GM13976 (cell line): ENCODE measurements at regions not wholly inside any gene's neighbourhood (a gene's known extent, or its start where the extent isn't known, plus 50 kb on each side); places are given as distances from the start of the nearest gene placed in this dataset.
"Not testable (repeated sequence)": the region's sequence is repeated elsewhere in the genome, so short reads cannot be mapped to it uniquely, and the experiment has no call there.

Experiments used
- DNase-seq: peaks from one replicate; pipeline ENCODE4 v3.0.0; 2012; ENCODE audit warnings: low spot score
- CTCF ChIP-seq: IDR thresholded peaks from 2 replicates; pipeline ENCODE4 v1.5.1; 2012; ENCODE audit warnings: borderline replicate concordance, mild to moderate bottlenecking; ENCODE audit not compliant: insufficient read depth; ENCODE audit errors: extremely low read depth, missing control alignments, control extremely low read depth
- in situ Hi-C: fragments of 300-500 bp; cut with MboI; formaldehyde crosslinking; loops from one replicate; pipeline ENCODE4 v1.12.0; 2022; ENCODE audit warnings: low sequenced_read_pairs, mixed read lengths, inconsistent platforms; ENCODE audit not compliant: unreplicated experiment

DNA sequence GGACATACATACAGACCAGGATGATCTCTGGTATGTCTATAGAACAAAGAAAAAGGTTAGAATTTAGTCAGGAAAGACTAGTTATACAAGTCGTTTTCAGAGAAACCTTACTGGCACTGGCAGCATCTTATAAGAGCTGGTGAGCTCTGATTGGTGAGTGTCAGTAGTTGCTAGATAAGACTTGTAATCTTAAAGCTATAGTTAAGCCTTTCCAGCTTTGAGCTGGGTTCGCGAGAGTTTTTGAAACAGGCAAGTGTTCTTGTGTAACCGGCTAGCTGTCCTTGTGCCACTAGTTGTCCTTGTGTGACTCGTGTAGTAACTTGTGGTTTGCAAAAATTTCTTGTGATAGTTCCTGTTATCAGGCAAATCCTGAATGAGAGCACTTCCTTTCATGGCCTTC, 740.9 kb downstream of the GALC start:
- in situ Hi-C loops: no loop called here
- no peak for TF ChIP-seq CTCF
- DNase-seq: no peak

GRCh38 chr14:87251011-87251410, 742.0 kb downstream of the GALC start:
- in situ Hi-C loops: no loop called here
- no peak for DNase-seq
- no peak for TF ChIP-seq CTCF

DNA sequence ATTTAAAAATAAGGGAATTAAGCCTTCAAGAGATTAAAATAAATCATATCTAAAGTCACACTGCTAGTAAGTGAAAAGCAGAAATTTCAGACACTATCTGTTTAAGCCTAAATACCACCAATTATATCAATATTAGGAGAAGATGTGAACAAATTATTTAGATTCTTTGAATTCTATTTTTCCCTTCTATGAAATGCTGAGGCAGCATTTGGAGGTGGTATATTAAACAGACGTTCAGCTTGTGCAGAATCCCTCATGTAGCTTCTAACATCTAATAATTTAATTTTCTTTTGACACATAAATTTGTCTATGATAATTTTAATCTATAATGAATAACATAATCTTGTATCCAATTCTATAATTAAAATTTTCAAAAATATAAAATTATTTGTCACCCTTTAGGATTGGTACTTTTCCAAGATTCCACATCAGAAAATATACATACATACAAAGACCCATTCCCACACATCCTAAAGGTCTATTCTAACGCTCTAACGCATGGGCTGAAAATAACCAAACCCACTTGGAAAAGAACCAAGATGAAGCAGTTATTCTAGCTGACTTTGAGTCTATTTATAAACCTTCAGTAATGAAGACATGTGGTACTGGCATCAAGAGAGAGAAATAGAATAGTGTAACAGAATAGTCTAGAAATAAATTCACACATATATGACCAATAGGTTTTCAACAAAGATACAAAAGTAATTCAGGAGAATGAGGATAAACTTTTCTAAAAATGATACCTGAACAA, 751.8 kb downstream of the GALC start:
- no peak for DNase-seq
- TF ChIP-seq CTCF: no peak
- in situ Hi-C loops: no loop called here

- in situ Hi-C loops, DNase-seq: not testable (repeated sequence)
These were observed 752.7 kb downstream of the GALC start for GRCh38 chr14:87240319-87240718.

DNA sequence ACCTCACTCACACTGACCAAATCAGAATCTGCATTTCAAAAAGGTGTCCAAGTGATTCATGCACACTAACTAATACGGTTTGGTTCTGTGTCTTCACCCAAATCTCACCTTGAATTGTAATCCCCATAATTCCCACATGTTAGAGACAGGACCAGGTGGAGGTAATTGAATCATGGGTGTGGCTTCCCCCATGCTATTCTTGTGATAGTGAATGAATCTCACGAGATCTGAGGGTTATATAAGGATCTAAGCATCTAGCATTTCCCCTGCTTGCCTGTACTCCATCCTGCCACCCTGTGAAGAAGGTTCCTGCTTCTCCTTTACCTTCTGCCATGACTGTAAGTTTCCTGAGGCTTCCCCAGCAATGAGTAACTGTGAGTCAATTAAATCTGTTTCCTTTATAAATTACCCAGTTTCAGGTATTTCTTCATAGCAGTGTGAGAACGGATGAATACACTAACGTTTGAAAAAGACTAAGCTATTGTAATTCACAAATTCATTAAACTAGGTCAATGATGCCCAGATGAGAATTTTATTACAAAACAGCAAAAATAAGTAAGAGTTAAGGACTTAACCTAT, 759.1 kb downstream of the GALC start:
- in situ Hi-C loops: no loop called here
- DNase-seq: no peak
- no peak for TF ChIP-seq CTCF

DNA sequence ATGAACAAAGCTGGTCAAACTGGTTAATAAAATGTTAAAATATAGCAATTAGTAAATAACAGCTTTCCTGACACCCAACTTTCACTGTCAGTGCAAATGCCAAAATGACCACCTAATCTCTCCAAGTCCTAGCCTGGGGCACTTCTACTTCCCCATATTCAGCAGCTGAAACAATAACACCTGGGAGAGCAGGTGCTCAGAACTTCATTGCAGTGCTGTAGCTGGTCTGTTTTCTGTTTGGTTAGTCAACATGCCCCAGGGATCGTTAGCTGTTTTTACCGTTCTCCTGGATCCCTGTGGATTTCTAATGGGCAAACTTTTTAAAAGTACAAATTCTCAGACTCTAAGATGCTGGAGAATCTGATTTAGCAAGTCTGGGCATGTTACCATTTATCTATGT, 759.7 kb downstream of the GALC start:
- no peak for TF ChIP-seq CTCF
- in situ Hi-C loops: no loop called here

GRCh38 chr14:87231336-87232026, 761.5 kb downstream of the GALC start:
- no peak for TF ChIP-seq CTCF
- in situ Hi-C loops: no loop called here
- no peak for DNase-seq

More for the DNA sequence above, 759.7 kb downstream of the GALC start:
- DNase-seq: no peak
